HG02798 (cell line): ENCODE measurements at regions not wholly inside any gene's neighbourhood (a gene's known extent, or its start where the extent isn't known, plus 50 kb on each side); places are given as distances from the start of the nearest gene placed in this dataset.

ENCODE experiments used
- ATAC-seq: cut with Tn5 transposase; IDR thresholded peaks from one replicate; pipeline ENCODE4 v1.9.1; 2021; ENCODE audit warnings: mild to moderate bottlenecking; ENCODE audit not compliant: unreplicated experiment, poor library complexity

DNA sequence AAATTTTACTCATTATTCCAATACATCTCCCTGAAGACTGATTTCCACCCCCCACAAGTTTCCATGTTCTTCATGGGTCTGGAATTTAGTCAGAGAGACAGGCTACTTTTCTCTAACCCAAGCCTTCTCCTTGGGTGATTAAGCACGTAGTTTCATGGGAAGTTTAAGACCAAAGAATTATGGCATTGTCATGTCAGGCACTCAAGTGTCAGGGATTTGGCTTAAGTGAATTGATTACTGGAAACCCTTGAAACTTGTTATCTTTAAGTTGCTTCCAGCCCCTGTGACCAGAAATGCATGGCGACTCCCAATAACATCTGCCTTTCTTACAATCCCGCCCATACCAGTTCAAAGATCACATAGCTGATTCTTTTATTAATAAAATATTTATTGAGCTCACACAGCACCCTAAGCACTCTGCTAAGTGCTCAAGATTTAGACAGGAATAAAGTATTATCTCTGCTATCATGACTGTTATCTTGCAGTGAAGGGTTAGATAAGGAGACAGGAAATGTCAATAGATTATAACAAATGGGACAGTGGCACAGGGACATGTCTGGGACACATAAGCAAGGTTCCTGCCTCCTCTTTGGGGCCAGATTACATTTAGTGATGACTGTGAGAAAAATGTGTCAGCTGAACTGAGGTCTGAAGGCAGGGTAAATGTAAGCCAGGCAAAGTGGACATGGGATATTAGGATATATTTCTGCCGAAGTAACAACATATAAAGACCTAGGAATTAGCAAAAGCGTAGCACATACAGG lies 241.2 kb upstream of the TNC start:
- ATAC-seq, result no peak

DNA sequence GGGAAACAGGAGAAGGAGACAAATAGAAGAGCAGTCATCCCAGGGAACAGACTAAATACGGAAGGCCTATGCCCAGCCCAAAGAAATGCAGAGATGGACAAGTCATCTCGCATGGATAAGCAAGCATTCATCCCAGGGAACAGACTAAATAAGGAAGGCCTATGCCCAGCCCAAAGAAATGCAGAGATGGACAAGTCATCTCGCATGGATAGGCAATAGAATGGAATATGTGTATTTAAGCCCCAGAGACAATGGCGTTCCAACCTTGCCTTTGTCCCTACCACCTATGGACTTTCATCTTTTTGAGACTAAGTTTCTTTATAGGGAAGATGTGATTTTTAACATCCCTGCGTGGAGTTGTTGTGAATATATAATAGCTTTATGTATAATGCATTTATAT lies 242.2 kb upstream of the TNC start:
- ATAC-seq, result no peak

- ATAC-seq, result no peak
Observed at GRCh38 chr9:115362101-115362500, 244.1 kb upstream of the TNC start.

DNA sequence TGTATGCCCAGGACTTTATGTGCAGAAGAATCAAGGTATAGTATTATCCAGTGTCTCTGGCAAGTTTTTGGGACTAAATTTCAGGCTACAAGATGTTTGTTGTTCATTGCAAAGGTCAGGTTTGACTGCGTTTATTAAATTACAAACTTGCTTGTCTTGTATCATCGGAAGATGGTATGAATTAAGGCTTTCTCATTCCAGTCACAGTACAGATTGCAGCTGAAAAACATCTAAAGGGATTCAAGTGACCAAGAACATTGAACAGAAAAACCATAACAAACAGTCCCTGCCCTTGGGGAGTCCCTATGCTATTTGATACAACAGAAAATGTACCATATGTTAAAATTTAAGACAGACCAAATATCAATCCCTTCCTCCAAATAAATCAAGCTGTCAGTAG lies 244.7 kb upstream of the TNC start:
- ATAC-seq, result no peak

- ATAC-seq, result no peak
Observed at GRCh38 chr9:115364991-115365390, 247.0 kb upstream of the TNC start.

DNA sequence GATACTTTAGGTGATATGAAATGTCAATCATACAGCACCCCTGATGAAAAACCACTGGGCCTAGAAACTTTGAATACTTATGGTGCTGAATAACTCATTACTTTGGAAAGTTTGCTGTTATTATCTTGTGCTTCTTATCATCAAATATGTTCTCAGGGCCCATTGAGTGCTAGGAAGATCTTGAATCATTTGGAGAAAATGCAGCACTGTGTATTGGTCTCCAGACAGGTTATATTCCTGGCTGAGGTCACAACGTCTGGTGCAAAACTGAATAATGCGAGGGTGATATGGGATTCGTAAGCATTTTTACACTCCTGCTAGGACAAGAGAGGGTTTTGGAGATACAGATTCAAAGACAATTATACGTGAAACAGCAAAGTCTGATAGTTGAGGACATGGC lies 249.4 kb upstream of the TNC start:
- no peak for ATAC-seq

DNA sequence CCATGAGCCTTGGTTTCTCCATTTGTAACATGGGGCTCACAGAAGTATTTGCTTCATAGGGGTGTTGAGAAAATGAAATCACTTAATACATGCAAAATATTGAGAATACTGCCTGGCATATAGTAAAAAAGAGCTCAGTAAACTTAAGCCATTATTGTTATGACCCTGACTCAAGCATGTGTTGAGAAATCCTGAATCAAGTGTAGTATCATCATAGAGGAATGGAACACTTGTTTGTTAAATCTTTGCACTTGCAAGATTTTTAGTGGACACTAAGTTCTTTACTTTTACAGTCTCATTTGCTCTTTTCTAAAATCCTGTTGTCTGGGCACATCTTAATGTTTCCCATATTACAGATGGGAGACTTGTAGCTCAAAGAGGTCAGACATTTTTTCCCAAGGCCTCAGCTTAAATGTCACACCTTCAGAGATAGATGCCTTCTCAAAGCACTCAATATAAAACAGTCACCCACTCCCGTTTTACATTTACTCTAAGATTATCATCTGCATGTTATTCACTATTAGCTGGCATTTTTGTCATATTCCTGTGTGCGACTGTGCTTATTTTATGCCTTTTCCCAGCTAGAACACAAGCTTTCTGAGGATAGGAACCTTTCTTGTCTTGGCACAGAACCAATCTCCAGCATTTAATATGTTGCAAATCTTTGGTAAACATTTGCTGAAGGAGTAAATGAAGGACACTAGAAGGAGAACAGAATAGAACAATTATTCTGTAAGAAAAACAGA lies 250.0 kb upstream of the TNC start:
- no peak for ATAC-seq

GRCh38 chr9:115369322-115369957 lies 251.5 kb upstream of the TNC start:
- no peak for ATAC-seq

DNA sequence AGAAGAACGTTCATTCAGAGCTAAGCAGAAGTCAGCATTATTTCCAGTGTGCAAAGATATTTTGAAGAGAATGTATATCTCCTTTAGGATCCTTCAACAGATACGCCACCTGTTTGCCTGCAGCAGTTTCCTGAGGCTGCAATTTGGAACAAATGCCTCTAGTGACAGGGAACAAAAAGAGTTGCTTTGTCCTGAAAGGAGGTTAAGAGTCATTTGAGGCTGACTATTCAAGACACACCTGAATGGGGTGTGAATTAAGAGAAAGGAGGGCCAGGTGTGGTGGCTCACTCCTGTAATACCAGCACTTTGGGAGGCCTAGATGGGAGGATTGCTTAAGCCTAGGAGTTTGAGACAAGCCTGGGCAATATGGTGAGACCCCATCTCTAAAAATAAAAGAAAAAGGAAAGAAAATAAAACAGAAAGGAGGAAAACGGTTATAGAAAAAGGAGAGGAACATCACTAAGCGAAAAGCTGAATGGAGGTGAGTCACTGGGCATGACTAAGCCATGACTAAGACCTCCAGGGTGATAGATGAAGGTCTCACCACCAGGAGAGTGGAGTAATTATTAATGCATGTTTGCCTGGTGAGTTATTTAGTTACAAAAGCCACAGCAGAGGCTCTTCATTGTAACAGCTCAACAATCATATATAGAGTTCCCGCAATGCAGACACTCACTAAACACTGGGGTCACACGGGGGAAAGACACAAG lies 255.2 kb upstream of the TNC start:
- ATAC-seq, result peak; percentile 84

GRCh38 chr9:115373710-115374045 lies 255.7 kb upstream of the TNC start:
- ATAC-seq, result peak; percentile 11

GRCh38 chr9:115374724-115375268 lies 256.8 kb upstream of the TNC start:
- no peak for ATAC-seq

- ATAC-seq, result no peak
Observed at GRCh38 chr9:115378241-115378640, 260.3 kb upstream of the TNC start.

GRCh38 chr9:115378758-115379157 lies 260.8 kb upstream of the TNC start:
- ATAC-seq, result no peak

GRCh38 chr9:115379719-115380118 lies 261.8 kb upstream of the TNC start:
- ATAC-seq, result no peak

- ATAC-seq, result no peak
Observed at GRCh38 chr9:115382865-115383264, 264.9 kb upstream of the TNC start.

DNA sequence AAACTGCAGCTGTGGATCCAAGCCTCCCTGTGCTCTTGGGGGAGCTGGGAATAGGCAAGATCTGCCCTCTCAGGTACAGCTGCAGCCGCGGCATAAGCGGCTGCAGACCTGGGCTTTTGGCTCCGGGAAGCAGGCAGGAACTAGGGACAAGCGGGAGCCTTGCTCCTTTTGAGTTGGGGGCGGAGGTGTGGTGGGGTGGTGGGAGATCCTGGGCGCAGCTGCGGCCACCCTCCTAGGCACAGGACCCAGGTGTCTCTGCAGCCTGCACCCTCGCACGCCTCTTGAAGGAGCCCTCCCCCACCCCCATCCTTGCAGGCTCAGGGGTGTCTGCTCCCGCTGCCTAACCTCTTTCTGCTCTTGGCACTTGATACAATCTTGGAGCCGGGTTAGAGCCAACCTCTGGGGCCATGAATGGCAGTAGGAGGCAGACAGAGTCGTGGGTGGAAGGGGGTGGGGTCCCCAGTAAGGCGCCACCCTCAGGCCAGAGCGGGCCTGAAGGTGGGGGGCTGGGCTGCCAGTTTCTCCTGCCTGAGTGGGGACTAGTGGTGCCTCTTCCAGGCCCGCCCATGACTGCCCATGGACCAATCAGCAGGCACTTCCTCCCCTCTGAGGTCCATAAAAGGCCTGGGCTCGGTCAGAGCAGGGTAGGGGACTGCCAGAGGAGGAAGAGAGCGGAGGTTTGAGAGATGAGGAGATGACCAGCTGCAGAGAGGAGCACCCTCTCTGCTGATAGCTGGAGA lies 267.6 kb upstream of the TNC start:
- ATAC-seq, result no peak

DNA sequence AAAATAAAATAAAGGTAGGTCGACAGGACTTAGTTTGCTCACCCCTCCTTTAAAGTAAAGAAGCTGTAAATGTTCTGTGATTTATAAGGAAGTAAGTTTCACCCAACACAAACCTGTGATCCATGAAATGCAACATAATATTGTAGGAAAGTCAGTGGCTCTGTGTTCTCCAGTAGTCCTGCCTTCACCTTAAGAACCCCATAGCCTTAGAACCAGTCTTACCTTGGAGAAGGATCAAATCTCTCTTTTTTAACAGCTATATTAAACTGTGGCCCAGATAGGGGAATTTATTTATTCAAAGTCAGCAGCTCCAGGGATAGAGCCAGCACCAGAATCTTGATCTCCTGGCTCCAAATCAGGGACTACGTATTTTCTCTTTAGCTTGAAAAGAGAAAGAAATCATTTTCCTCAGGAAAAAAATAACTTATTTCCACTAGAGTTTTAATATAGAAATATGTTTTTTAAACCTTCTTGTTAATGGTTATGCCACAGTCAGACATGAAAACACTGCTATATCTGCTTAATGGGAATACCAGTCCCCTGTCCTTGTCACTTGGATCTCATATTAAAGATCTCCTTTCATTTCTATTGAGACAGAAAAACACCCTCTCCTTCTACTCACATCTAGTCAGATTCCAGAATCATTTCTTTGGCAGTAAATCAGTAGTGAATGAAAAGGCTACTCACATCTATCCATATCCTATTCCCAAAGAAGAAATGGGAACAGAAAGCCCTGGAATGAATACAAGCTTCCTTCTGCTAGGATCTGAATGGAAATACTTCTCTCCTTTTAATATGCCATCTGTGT lies 269.2 kb upstream of the TNC start:
- no peak for ATAC-seq

DNA sequence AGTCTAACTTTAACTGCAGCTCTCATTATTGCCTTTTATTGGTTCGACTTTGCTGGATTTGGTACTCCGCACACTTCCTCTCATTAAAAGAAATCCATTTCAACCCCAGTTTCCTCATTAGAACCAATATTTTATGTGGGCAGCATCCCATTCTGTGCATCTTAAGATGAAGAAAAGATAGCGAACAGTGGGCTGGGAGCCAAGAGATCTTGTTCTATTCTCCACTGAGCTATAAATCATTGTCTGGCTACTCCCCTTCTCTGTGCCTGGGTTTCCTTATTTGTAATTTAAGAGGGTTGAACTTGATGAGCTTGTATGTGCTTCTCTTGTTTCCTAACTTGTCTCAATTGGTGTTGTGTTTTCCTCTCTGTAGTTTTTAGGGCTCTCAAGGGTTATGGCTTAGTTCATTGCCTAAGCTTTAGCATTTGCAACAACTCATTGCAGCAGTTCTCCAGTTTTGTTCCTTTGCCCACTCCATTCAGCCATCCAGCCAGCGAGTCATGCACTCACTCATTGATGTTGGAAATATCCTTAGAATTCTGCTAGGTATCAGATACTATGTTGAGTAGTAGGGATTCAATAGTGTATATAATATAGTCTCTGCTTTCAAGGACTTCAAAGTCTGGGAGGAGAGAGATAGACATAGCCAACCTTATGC lies 273.3 kb upstream of the TNC start:
- ATAC-seq, result no peak
